Progenitor cell of endocrine pancreas (in vitro differentiated cells): ENCODE measurements at regions not wholly inside any gene's neighbourhood (a gene's known extent, or its start where the extent isn't known, plus 50 kb on each side); places are given as distances from the start of the nearest gene placed in this dataset.

Source experiments
- DNase-seq: peaks from one replicate; pipeline ENCODE4 v3.0.0; 2021; ENCODE audit warnings: low spot score; ENCODE audit not compliant: unreplicated experiment
- H3K27ac Mint-ChIP-seq: 2 replicates; pipeline ENCODE4 v1.8.0; 2021; ENCODE audit warnings: mild to moderate bottlenecking, moderate library complexity, mixed read lengths
- H3K27me3 Mint-ChIP-seq: 2 replicates; pipeline ENCODE4 v1.8.0; 2021; ENCODE audit warnings: mixed read lengths
- H3K36me3 Mint-ChIP-seq: 2 replicates; pipeline ENCODE4 v1.8.0; 2022; ENCODE audit warnings: mixed read lengths; ENCODE audit not compliant: insufficient read depth
- H3K4me1 Mint-ChIP-seq: 2 replicates; pipeline ENCODE4 v1.8.0; 2021; ENCODE audit warnings: low read depth, mixed read lengths
- H3K4me3 Mint-ChIP-seq: 2 replicates; pipeline ENCODE4 v1.8.0; 2021; ENCODE audit warnings: low read depth, mild to moderate bottlenecking, moderate library complexity, mixed read lengths
- H3K9me3 Mint-ChIP-seq: 2 replicates; pipeline ENCODE4 v1.8.0; 2021; ENCODE audit warnings: low read depth, mixed read lengths
- TF ChIP-seq, protein P1 (sequence below): fragments of 200-600 bp; sonication (generic); IDR thresholded peaks from one replicate; pipeline ENCODE4 v1.5.0; 2021; ENCODE audit warnings: antibody characterized with exemption, mild to moderate bottlenecking; ENCODE audit not compliant: unreplicated experiment

DNA sequence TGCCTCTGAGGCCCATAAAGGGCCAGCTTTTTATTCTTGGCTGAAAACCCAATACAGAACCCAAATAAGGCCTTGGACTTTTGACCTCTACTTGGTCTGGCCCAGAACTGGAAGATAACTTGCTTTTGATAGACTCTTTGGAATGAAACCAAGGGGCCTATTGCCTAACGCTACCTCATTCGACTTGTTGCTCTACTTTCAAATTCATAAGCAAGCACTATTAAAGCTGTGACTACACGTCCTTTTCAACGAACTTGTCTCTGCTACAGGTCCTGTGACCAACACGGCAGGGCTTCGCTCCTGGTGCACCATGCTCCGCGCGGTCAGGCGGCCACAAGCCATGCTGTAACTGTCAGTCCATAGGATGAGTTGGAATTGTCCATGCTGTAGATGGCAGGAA is 385.4 kb downstream of the MFSD1 start:
- Mint-ChIP-seq H3K27ac (no peak overlapping the region), H3K4me1 (no peaks in the 10 kb centered on the region), H3K4me3 (no peak overlapping the region), H3K36me3 (no peaks in the 10 kb centered on the region), H3K9me3 (peaks cover 3% of the 10 kb centered on the region), H3K27me3 (no peaks in the 10 kb centered on the region)
- TF ChIP-seq, protein P1, sequence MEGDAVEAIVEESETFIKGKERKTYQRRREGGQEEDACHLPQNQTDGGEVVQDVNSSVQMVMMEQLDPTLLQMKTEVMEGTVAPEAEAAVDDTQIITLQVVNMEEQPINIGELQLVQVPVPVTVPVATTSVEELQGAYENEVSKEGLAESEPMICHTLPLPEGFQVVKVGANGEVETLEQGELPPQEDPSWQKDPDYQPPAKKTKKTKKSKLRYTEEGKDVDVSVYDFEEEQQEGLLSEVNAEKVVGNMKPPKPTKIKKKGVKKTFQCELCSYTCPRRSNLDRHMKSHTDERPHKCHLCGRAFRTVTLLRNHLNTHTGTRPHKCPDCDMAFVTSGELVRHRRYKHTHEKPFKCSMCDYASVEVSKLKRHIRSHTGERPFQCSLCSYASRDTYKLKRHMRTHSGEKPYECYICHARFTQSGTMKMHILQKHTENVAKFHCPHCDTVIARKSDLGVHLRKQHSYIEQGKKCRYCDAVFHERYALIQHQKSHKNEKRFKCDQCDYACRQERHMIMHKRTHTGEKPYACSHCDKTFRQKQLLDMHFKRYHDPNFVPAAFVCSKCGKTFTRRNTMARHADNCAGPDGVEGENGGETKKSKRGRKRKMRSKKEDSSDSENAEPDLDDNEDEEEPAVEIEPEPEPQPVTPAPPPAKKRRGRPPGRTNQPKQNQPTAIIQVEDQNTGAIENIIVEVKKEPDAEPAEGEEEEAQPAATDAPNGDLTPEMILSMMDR = no peak
- DNase-seq = no peak

DNA sequence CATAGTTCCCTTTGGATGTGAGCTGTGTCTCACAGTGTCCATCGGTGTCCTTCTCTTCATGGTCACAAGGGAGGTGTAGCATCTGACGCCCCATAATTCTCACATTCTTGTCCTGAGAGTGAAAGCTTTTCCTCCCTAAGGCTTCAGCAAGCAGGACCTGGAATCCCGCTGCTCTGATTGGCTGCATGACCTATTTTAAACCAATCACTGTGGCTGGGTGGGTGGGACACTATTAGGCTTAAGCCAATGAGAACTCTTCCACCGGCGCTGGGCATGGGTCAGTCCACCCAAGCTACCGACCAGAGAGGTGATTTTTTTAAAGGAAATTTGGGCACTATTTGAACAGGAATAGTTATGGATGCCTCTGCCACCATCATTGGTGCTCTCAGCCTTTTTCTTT is 385.9 kb downstream of the MFSD1 start:
- H3K4me3 Mint-ChIP-seq = no peak overlapping the region
- no peaks in the 10 kb centered on the region for H3K27me3 Mint-ChIP-seq
- H3K9me3 Mint-ChIP-seq = no peaks in the 10 kb centered on the region
- no peak overlapping the region for H3K27ac Mint-ChIP-seq
- no peaks in the 10 kb centered on the region for H3K4me1 Mint-ChIP-seq
- no peak for DNase-seq
- TF ChIP-seq, protein P1 = no peak
- no peaks in the 10 kb centered on the region for H3K36me3 Mint-ChIP-seq

DNA sequence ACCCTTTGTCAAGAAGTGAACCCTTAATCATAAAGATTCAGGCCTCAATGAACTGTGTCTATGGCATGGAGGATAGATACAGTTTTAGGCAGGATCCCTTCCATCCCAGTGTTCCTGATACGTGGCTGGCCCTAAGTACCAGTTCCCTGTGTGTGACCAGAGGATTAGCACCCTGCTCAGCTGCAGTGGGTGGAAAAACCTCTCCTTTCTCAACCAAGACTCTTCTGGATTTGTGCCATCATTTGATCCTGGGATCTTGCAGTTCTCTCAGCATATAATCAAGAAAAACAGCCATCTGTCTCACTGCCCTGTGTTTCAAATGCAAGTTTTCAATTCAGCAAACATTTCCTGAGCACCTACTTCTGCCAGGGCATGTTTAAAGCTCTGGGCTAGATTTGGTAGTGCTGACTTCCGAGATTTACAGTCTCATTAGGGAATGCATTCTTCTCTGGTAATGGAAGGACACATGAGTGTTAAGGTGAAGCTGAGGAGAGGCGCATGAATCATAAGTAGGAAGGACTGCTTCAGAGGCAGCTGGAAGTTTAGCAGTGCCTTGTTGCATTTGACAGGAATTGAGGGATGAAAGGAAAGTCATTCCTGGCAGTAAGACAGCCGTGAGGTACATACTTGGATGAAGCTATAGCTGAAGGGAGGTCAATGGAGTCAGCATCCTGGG is 388.3 kb downstream of the MFSD1 start:
- Mint-ChIP-seq H3K4me3 (no peak overlapping the region), H3K9me3 (no peaks in the 10 kb centered on the region), H3K4me1 (no peaks in the 10 kb centered on the region), H3K27me3 (peaks cover 3% of the 10 kb centered on the region), H3K27ac (no peak overlapping the region), H3K36me3 (no peaks in the 10 kb centered on the region)
- TF ChIP-seq, protein P1 = no peak
- no peak for DNase-seq

DNA sequence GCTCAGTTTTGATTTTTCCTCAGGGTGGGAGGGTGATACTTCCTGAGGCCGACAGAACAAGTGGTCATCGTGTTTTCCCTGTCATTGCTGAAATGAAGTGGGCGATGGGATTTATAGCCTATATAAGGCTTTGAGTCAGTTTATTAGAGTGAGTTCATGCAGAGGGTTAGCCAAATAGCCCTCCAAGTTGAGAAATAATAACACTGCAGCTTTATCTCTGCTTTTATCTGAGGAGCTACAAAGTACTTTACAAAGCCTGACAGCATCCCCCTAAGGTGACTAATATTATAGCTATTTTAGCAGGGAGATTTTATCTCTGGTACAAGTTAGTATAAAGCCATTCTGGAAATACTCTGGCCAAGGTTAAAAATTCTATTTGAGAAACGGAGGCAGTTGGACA is 389.6 kb downstream of the MFSD1 start:
- H3K4me1 Mint-ChIP-seq = no peaks in the 10 kb centered on the region
- H3K27me3 Mint-ChIP-seq = peaks cover 3% of the 10 kb centered on the region
- DNase-seq = no peak
- no peaks in the 10 kb centered on the region for H3K36me3 Mint-ChIP-seq
- no peaks in the 10 kb centered on the region for H3K9me3 Mint-ChIP-seq
- TF ChIP-seq, protein P1 = no peak
- H3K4me3 Mint-ChIP-seq = no peak overlapping the region
- H3K27ac Mint-ChIP-seq = no peak overlapping the region

DNA sequence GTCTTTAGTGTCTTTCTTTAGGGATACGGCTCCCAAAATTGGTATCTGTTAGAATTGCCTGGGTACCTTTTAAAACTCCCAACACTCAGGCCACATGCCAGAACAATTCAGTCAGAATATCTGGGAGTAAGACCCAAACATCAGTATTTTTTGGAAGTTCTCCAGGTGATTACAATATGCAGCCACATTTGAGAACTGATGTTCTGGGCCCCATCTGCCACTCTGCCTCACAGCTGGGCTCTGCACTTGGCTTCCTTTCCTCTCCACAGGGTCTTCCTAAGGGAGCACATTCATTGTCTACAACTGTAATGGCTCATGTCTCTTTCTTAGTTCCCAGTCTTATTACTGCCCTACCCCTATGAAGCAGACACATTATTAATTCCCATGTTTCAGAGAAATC is 394.5 kb downstream of the MFSD1 start:
- TF ChIP-seq, protein P1 = no peak
- H3K9me3 Mint-ChIP-seq = peaks cover 3% of the 10 kb centered on the region
- no peak overlapping the region for H3K4me3 Mint-ChIP-seq
- no peaks in the 10 kb centered on the region for H3K4me1 Mint-ChIP-seq
- H3K36me3 Mint-ChIP-seq = no peaks in the 10 kb centered on the region
- peaks cover 6% of the 10 kb centered on the region for H3K27me3 Mint-ChIP-seq
- no peak overlapping the region for H3K27ac Mint-ChIP-seq
- DNase-seq = no peak
